RWPE2 (cell line): ENCODE measurements at regions not wholly inside any gene's neighbourhood (a gene's known extent, or its start where the extent isn't known, plus 50 kb on each side); places are given as distances from the start of the nearest gene placed in this dataset.

Experiments used
- ATAC-seq: fragments of 200-7000 bp; cut with Tn5 transposase; 3 replicates; pipeline ENCODE4 v1.9.1; 2021; ENCODE audit warnings: low read depth
- DNase-seq: peaks from one replicate; pipeline ENCODE4 v3.0.0-alpha.2; 2020; ENCODE audit warnings: low spot score
- H3K27ac ChIP-seq: fragments of 450-650 bp; 2 replicates; pipeline ENCODE4 v1.5.1; 2017; ENCODE audit warnings: mild to moderate bottlenecking; ENCODE audit not compliant: poor library complexity, severe bottlenecking
- H3K27me3 ChIP-seq: fragments of 250-450 bp; sonication (Bioruptor Pico); 2 replicates; pipeline ENCODE4 v1.5.1; 2021; ENCODE audit warnings: mild to moderate bottlenecking, moderate library complexity; ENCODE audit not compliant: insufficient read depth, poor library complexity, severe bottlenecking
- H3K36me3 ChIP-seq: fragments of 250-450 bp; sonication (Bioruptor Pico); 2 replicates; pipeline ENCODE4 v1.5.1; 2020; ENCODE audit warnings: low read depth, mild to moderate bottlenecking, moderate library complexity
- H3K4me1 ChIP-seq: fragments of 250-450 bp; sonication (Bioruptor Pico); 2 replicates; pipeline ENCODE4 v1.5.1; 2021; ENCODE audit warnings: mild to moderate bottlenecking, moderate library complexity; ENCODE audit not compliant: insufficient read depth, poor library complexity, severe bottlenecking
- H3K4me3 ChIP-seq: fragments of 250-450 bp; sonication (Bioruptor Pico); 2 replicates; pipeline ENCODE4 v1.5.1; 2021; ENCODE audit warnings: mild to moderate bottlenecking, moderate library complexity; ENCODE audit not compliant: severe bottlenecking
- H3K9me3 ChIP-seq: fragments of 250-450 bp; sonication (Bioruptor Pico); 2 replicates; pipeline ENCODE4 v1.5.1; 2021; ENCODE audit warnings: mild to moderate bottlenecking, moderate library complexity; ENCODE audit not compliant: severe bottlenecking
- CTCF ChIP-seq: fragments of 450-650 bp; IDR thresholded peaks from one replicate; pipeline ENCODE4 v1.5.1; 2017; ENCODE audit warnings: mild to moderate bottlenecking, moderate library complexity; ENCODE audit not compliant: poor library complexity, severe bottlenecking

- DNase-seq: no peak
- H3K27ac ChIP-seq: no peak overlapping the region
- no peaks in the 10 kb centered on the region for H3K4me1 ChIP-seq
- no peak overlapping the region for H3K4me3 ChIP-seq
- ATAC-seq: peak; percentile 48; the same call in 1 of the 3 replicates
- no peaks in the 10 kb centered on the region for H3K27me3 ChIP-seq
- H3K36me3 ChIP-seq: no peaks in the 10 kb centered on the region
- no peaks in the 10 kb centered on the region for H3K9me3 ChIP-seq
- no peak for TF ChIP-seq CTCF
These were observed 1744.3 kb upstream of the PIK3C3 start for GRCh38 chr18:40210696-40211095.

- Histone ChIP-seq H3K36me3 (no peaks in the 10 kb centered on the region), H3K4me3 (no peak overlapping the region), H3K27ac (no peak overlapping the region), H3K4me1 (no peaks in the 10 kb centered on the region), H3K27me3 (no peaks in the 10 kb centered on the region), H3K9me3 (no peaks in the 10 kb centered on the region)
- DNase-seq (no peak), ATAC-seq (no peak)
- no peak for TF ChIP-seq CTCF
These were observed 1746.1 kb upstream of the PIK3C3 start for GRCh38 chr18:40208958-40209357.

- no peak for TF ChIP-seq CTCF
- Histone ChIP-seq H3K9me3 (no peaks in the 10 kb centered on the region), H3K27me3 (no peaks in the 10 kb centered on the region), H3K27ac (no peak overlapping the region), H3K4me1 (no peaks in the 10 kb centered on the region), H3K4me3 (no peak overlapping the region), H3K36me3 (no peaks in the 10 kb centered on the region)
- no peak for ATAC-seq
- DNase-seq: no peak
These were observed 1757.3 kb upstream of the PIK3C3 start for GRCh38 chr18:40197711-40198110.

GRCh38 chr18:40186677-40187076 lies 1768.4 kb upstream of the PIK3C3 start:
- no peak; the same call in 2 of the 3 replicates for ATAC-seq
- no peak overlapping the region for H3K27ac ChIP-seq
- no peak for TF ChIP-seq CTCF
- no peaks in the 10 kb centered on the region for H3K36me3 ChIP-seq
- H3K4me3 ChIP-seq: no peak overlapping the region
- no peaks in the 10 kb centered on the region for H3K27me3 ChIP-seq
- H3K9me3 ChIP-seq: no peaks in the 10 kb centered on the region
- no peaks in the 10 kb centered on the region for H3K4me1 ChIP-seq
- DNase-seq: no peak

- no peak overlapping the region for H3K27ac ChIP-seq
- no peaks in the 10 kb centered on the region for H3K9me3 ChIP-seq
- DNase-seq: no peak
These were observed 1775.1 kb upstream of the PIK3C3 start for GRCh38 chr18:40179729-40180461.

More at GRCh38 chr18:40179729-40180461, 1775.1 kb upstream of the PIK3C3 start:
- ATAC-seq: no peak
- H3K36me3 ChIP-seq: no peaks in the 10 kb centered on the region
- H3K4me1 ChIP-seq: no peaks in the 10 kb centered on the region
- TF ChIP-seq CTCF: no peak
- H3K27me3 ChIP-seq: no peaks in the 10 kb centered on the region
- no peak overlapping the region for H3K4me3 ChIP-seq
